HCT116 (cell line): ENCODE measurements at regions not wholly inside any gene's neighbourhood (a gene's known extent, or its start where the extent isn't known, plus 50 kb on each side); places are given as distances from the start of the nearest gene placed in this dataset.

ENCODE experiments used
- ATAC-seq: fragments of 200-7000 bp; cut with Tn5 transposase; 2 replicates; pipeline ENCODE4 v1.9.1; 2020; ENCODE audit warnings: mild to moderate bottlenecking, moderate library complexity
- BruUV-seq: library from RNA; stranded (reverse); fragments of 400-500 nt; replicated peaks from 2 replicates; lab custom pipeline; 2021; lab: Mats Ljungman, UMichigan
- CTCF ChIA-PET: fragments of 300-600 bp; sonication (Branson Sonifier 250); formaldehyde crosslinking; loops from one replicate; lab custom pipeline; 2021; ENCODE audit warnings: antibody characterized with exemption; lab: Charles Lee
- POLR2A ChIA-PET: fragments of 300-600, 350-600 bp; sonication (Branson Sonifier 250); formaldehyde crosslinking; loops from one replicate; lab custom pipeline; 2021; ENCODE audit warnings: antibody characterized with exemption; lab: Charles Lee
- RAD21 ChIA-PET, 2 experiments: fragments of 300-600 bp; sonication (Branson Sonifier 250); formaldehyde crosslinking; loops; one replicate each; lab custom pipeline; 2023; ENCODE audit warnings: low total read pairs in 2 of 2; ENCODE audit not compliant: uncharacterized antibody in 2 of 2, unreplicated experiment in 2 of 2, low non-redundant PET in 1 of 2; lab: Charles Lee
- DNase-seq: peaks from one replicate; pipeline ENCODE4 v3.0.0-alpha.2; 2010; ENCODE audit warnings: low read depth, low spot score
- H2AFZ ChIP-seq: fragments of 200-600 bp; shearing (Covaris generic), sonication (generic); 2 replicates; pipeline ENCODE4 v1.6.1; 2017; ENCODE audit warnings: low read depth, mixed run types, mixed read lengths, antibody characterized with exemption, low read length; ENCODE audit not compliant: poor library complexity, severe bottlenecking
- H3K27ac ChIP-seq: 2 replicates; pipeline ENCODE4 v1.5.1; 2012; ENCODE audit warnings: low read depth, low read length
- H3K27me3 ChIP-seq: fragments of 200-600 bp; sonication (generic); 2 replicates; pipeline ENCODE4 v1.6.1; 2016; ENCODE audit warnings: mixed run types, low read length, mixed read lengths; ENCODE audit not compliant: insufficient read depth
- H3K36me3 ChIP-seq, 2 experiments: fragments of 200-500 bp in 1 of 2; fragments of 200-600 bp in 1 of 2; sonication (Bioruptor generic) in 1 of 2; sonication (generic) in 1 of 2; 2 replicates each; pipeline versions ENCODE4 v1.5.1 to v1.6.1; 2014 to 2016; ENCODE audit warnings: low read length in 2 of 2, inconsistent platforms in 1 of 2, mixed read lengths in 1 of 2, mixed run types in 1 of 2; ENCODE audit not compliant: insufficient read depth in 2 of 2, control insufficient read depth in 1 of 2
- H3K4me1 ChIP-seq, 2 experiments: fragments of 200-600 bp in 1 of 2; sonication (generic) in 1 of 2; 2 replicates each; pipeline versions ENCODE4 v1.5.1 to v1.6.1; 2012 to 2017; ENCODE audit warnings: low read length in 2 of 2, inconsistent platforms in 1 of 2, mild to moderate bottlenecking in 1 of 2, mixed read lengths in 1 of 2, mixed run types in 1 of 2, moderate library complexity in 1 of 2; ENCODE audit not compliant: insufficient read depth in 2 of 2, control insufficient read depth in 1 of 2
- H3K4me2 ChIP-seq: fragments of 200-600 bp; sonication (generic); 2 replicates; pipeline ENCODE4 v1.6.1; 2017; ENCODE audit warnings: mixed run types, low read length, mixed read lengths
- H3K4me3 ChIP-seq, 2 experiments: fragments of 200-600 bp in 1 of 2; sonication (generic) in 1 of 2; replicated peaks in 1 of 2; 2 replicates each; pipeline ENCODE4 v1.5.1; 2011 to 2016; ENCODE audit warnings: low read length in 2 of 2, control low read depth in 1 of 2, low read depth in 1 of 2, mild to moderate bottlenecking in 1 of 2, mixed read lengths in 1 of 2, mixed run types in 1 of 2
- H3K79me2 ChIP-seq: fragments of 200-600 bp; sonication (generic); 2 replicates; pipeline ENCODE4 v1.6.1; 2017; ENCODE audit warnings: mild to moderate bottlenecking, mixed run types, low read length, moderate library complexity, mixed read lengths; ENCODE audit not compliant: insufficient read depth
- H3K9ac ChIP-seq: fragments of 200-600 bp; sonication (generic); 2 replicates; pipeline ENCODE4 v1.6.1; 2016; ENCODE audit warnings: low read length, mixed read lengths
- H3K9me2 ChIP-seq: fragments of 200-600 bp; sonication (generic), shearing (Covaris generic); 2 replicates; pipeline ENCODE4 v1.6.1; 2017; ENCODE audit warnings: mixed run types, mild to moderate bottlenecking, moderate library complexity; ENCODE audit not compliant: insufficient read depth
- H3K9me3 ChIP-seq, 2 experiments: fragments of 200-500 bp in 1 of 2; fragments of 200-600 bp in 1 of 2; sonication (Bioruptor generic) in 1 of 2; sonication (generic) in 1 of 2; 2 replicates each; pipeline ENCODE4 v1.6.1; 2014 to 2017; ENCODE audit warnings: low read length in 2 of 2, mixed read lengths in 2 of 2, inconsistent platforms in 1 of 2, low read depth in 1 of 2, mild to moderate bottlenecking in 1 of 2, mixed run types in 1 of 2, moderate library complexity in 1 of 2; ENCODE audit not compliant: control insufficient read depth in 1 of 2, insufficient read depth in 1 of 2
- H4K20me1 ChIP-seq: fragments of 200-600 bp; sonication (generic), shearing (Covaris generic); 2 replicates; pipeline ENCODE4 v1.6.1; 2017; ENCODE audit warnings: mixed run types, mild to moderate bottlenecking, moderate library complexity; ENCODE audit not compliant: insufficient read depth
- EZH2 ChIP-seq: fragments of 200-600 bp; sonication (generic); IDR thresholded peaks from 2 replicates; pipeline ENCODE4 v1.6.1; 2017; ENCODE audit warnings: antibody characterized with exemption, mixed run types
- FOSL1 ChIP-seq: IDR thresholded peaks from 2 replicates; pipeline ENCODE4 v1.6.1; 2012; ENCODE audit warnings: low read depth
- POLR2A ChIP-seq: IDR thresholded peaks from 2 replicates; pipeline ENCODE4 v1.7.0; 2011; ENCODE audit warnings: borderline replicate concordance; ENCODE audit not compliant: insufficient read depth, insufficient read length; ENCODE audit errors: extremely low read depth
- POLR2AphosphoS5 ChIP-seq: IDR thresholded peaks from 2 replicates; pipeline ENCODE4 v1.6.1; 2011; ENCODE audit warnings: mild to moderate bottlenecking, low read depth, low read length, moderate library complexity
- RAD21 ChIP-seq: IDR thresholded peaks from 2 replicates; pipeline ENCODE4 v1.6.1; 2012; ENCODE audit warnings: low read depth, mild to moderate bottlenecking
- TCF7L2 ChIP-seq: IDR thresholded peaks from 2 replicates; pipeline ENCODE4 v1.7.0; 2011; ENCODE audit warnings: borderline replicate concordance, inconsistent platforms; ENCODE audit not compliant: insufficient read depth, insufficient read length; ENCODE audit errors: extremely low read depth
- YY1 ChIP-seq: IDR thresholded peaks from 2 replicates; pipeline ENCODE4 v1.6.1; 2011; ENCODE audit warnings: low read length, low read depth, moderate library complexity, mild to moderate bottlenecking; ENCODE audit not compliant: insufficient replicate concordance; ENCODE audit errors: extremely low read depth
- ZFX ChIP-seq: fragments of 450-650 bp; IDR thresholded peaks from 2 replicates; pipeline ENCODE4 v1.6.1; 2017
- ZNF274 ChIP-seq: fragments of 200-500 bp; sonication (Bioruptor generic); IDR thresholded peaks from 2 replicates; pipeline ENCODE4 v1.6.1; 2014; ENCODE audit warnings: mild to moderate bottlenecking, low read depth, low read length, inconsistent platforms
- intact Hi-C: fragments of 100-400 bp; cut with micrococcal nuclease; formaldehyde crosslinking; loops from 2 replicates; pipeline ENCODE4 v1.10.0; 2022
- TF ChIP-seq, protein P1 (sequence below): IDR thresholded peaks from 2 replicates; pipeline ENCODE4 v1.6.1; 2012
- TF ChIP-seq, protein P2 (sequence below): IDR thresholded peaks from 2 replicates; pipeline ENCODE4 v1.6.1; 2011; ENCODE audit warnings: mild to moderate bottlenecking, low read length, moderate library complexity; ENCODE audit not compliant: insufficient replicate concordance; ENCODE audit errors: extremely low read depth
- TF ChIP-seq, protein P3 (sequence below): IDR thresholded peaks from 2 replicates; pipeline ENCODE4 v1.6.1; 2012; ENCODE audit warnings: low read depth

DNA sequence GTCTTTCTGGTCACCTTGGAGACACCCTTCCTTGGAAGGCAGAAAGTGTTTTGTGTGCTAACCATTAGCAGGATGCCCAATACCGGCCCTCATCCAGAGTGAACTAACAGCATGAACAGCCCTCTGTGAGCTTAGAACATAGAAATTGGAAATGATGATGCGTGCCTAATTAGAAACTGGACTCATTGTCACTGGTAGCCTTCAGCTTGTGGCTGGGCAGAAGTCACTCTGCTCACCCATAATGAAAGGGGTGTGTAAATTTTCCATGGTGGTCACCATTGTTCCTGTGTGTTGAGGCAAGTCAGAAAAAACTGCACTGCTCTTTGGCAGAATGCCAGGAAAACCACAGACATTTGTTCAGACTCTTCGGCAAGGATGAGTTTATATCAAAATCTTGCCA is 74.7 kb upstream of the CNTN4 start:
- no peak overlapping the region for H3K27ac ChIP-seq
- no peak overlapping the region for H3K4me3 ChIP-seq
- H3K4me2 ChIP-seq = no peak overlapping the region
- no peaks in the 10 kb centered on the region for H3K79me2 ChIP-seq
- no peaks in the 10 kb centered on the region for H3K4me1 ChIP-seq
- CTCF ChIA-PET = no interaction called here
- POLR2A ChIA-PET = no interaction called here
- no peak for DNase-seq
- BruUV-seq = no TSS peak
- RAD21 ChIA-PET = no interaction called here
- ATAC-seq = no peak
- intact Hi-C loops = no loop called here
- TF ChIP-seq, protein P1, sequence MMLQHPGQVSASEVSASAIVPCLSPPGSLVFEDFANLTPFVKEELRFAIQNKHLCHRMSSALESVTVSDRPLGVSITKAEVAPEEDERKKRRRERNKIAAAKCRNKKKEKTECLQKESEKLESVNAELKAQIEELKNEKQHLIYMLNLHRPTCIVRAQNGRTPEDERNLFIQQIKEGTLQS = no peak
- TF ChIP-seq POLR2A (no peak), FOSL1 (no peak), POLR2AphosphoS5 (no peak), ZFX (no peak), YY1 (no peak), ZNF274 (no peak)
- TF ChIP-seq, protein P2, sequence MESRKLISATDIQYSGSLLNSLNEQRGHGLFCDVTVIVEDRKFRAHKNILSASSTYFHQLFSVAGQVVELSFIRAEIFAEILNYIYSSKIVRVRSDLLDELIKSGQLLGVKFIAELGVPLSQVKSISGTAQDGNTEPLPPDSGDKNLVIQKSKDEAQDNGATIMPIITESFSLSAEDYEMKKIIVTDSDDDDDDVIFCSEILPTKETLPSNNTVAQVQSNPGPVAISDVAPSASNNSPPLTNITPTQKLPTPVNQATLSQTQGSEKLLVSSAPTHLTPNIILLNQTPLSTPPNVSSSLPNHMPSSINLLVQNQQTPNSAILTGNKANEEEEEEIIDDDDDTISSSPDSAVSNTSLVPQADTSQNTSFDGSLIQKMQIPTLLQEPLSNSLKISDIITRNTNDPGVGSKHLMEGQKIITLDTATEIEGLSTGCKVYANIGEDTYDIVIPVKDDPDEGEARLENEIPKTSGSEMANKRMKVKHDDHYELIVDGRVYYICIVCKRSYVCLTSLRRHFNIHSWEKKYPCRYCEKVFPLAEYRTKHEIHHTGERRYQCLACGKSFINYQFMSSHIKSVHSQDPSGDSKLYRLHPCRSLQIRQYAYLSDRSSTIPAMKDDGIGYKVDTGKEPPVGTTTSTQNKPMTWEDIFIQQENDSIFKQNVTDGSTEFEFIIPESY = no peak
- H2AFZ ChIP-seq = no peak overlapping the region
- H4K20me1 ChIP-seq = no peaks in the 10 kb centered on the region
- no peak overlapping the region for H3K9ac ChIP-seq
- H3K9me3 ChIP-seq = peaks cover 21% of the 10 kb centered on the region in 2 experiments; a peak in 2 of 4 replicates
- H3K9me2 ChIP-seq = no peaks in the 10 kb centered on the region
- H3K27me3 ChIP-seq = no peaks in the 10 kb centered on the region
- no peaks in the 10 kb centered on the region for H3K36me3 ChIP-seq

DNA sequence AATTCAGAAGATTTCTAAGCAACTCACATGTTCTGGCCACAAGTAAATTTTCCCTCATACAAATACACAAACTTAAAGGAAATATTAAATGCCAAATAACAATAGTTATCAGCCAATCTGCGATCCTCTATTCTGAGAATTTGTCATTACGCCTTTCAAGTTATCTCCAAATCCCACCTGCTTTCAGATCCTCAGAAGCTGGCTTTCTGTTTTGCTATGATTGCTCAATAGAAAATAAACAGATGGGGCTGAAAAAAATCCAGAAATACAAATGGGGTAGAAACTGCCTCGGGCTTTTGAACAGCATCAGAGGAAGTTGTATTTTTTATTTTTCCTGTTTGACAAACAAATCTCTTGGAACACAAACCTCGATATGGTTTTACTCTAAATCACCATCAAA is 74.0 kb upstream of the CNTN4 start:
- no peak overlapping the region for H3K4me3 ChIP-seq
- H3K36me3 ChIP-seq = no peaks in the 10 kb centered on the region
- H3K9ac ChIP-seq = no peak overlapping the region
- no peaks in the 10 kb centered on the region for H3K79me2 ChIP-seq
- ATAC-seq (no peak), DNase-seq (no peak)
- H3K4me2 ChIP-seq = no peak overlapping the region
- POLR2A ChIA-PET = no interaction called here
- no peaks in the 10 kb centered on the region for H3K4me1 ChIP-seq
- no peak overlapping the region for H2AFZ ChIP-seq
- H3K9me2 ChIP-seq = no peaks in the 10 kb centered on the region
- peaks cover 17 to 24% of the 10 kb centered on the region in 2 experiments; a peak in 2 of 4 replicates for H3K9me3 ChIP-seq
- CTCF ChIA-PET = no interaction called here
- H4K20me1 ChIP-seq = no peaks in the 10 kb centered on the region
- intact Hi-C loops = no loop called here
- RAD21 ChIA-PET = no interaction called here
- no peak overlapping the region for H3K27ac ChIP-seq
- BruUV-seq = no TSS peak
- H3K27me3 ChIP-seq = no peaks in the 10 kb centered on the region
- TF ChIP-seq, protein P3, sequence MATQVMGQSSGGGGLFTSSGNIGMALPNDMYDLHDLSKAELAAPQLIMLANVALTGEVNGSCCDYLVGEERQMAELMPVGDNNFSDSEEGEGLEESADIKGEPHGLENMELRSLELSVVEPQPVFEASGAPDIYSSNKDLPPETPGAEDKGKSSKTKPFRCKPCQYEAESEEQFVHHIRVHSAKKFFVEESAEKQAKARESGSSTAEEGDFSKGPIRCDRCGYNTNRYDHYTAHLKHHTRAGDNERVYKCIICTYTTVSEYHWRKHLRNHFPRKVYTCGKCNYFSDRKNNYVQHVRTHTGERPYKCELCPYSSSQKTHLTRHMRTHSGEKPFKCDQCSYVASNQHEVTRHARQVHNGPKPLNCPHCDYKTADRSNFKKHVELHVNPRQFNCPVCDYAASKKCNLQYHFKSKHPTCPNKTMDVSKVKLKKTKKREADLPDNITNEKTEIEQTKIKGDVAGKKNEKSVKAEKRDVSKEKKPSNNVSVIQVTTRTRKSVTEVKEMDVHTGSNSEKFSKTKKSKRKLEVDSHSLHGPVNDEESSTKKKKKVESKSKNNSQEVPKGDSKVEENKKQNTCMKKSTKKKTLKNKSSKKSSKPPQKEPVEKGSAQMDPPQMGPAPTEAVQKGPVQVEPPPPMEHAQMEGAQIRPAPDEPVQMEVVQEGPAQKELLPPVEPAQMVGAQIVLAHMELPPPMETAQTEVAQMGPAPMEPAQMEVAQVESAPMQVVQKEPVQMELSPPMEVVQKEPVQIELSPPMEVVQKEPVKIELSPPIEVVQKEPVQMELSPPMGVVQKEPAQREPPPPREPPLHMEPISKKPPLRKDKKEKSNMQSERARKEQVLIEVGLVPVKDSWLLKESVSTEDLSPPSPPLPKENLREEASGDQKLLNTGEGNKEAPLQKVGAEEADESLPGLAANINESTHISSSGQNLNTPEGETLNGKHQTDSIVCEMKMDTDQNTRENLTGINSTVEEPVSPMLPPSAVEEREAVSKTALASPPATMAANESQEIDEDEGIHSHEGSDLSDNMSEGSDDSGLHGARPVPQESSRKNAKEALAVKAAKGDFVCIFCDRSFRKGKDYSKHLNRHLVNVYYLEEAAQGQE = no peak
- TF ChIP-seq RAD21 = no peak
- no peak for TF ChIP-seq EZH2
- no peak for TF ChIP-seq FOSL1
- no peak for TF ChIP-seq TCF7L2
